Left lung (tissue), 4 donors: ENCODE measurements at regions not wholly inside any gene's neighbourhood (a gene's known extent, or its start where the extent isn't known, plus 50 kb on each side); places are given as distances from the start of the nearest gene placed in this dataset.

Experiments used
- ATAC-seq: fragments of 200-7000 bp; cut with Tn5 transposase; one replicate; pipeline ENCODE4 v1.9.1; 2020; ENCODE audit warnings: moderate library complexity
- DNase-seq, 4 donors: peaks; one replicate each; pipeline ENCODE4 v3.0.0-alpha.2; 2013 to 2020
- H3K27ac ChIP-seq, 2 donors: fragments of 200-600 bp; sonication (generic) in 1 of 2; one replicate each; pipeline versions ENCODE4 v1.5.0 to v1.8.0; 2020 to 2021
- H3K27me3 ChIP-seq, 2 donors: fragments of 200-600 bp; sonication (generic) in 1 of 2; one replicate each; pipeline versions ENCODE4 v1.5.0 to v1.8.0; 2020 to 2021
- H3K36me3 ChIP-seq, 2 donors: fragments of 200-600 bp; sonication (generic) in 1 of 2; one replicate each; pipeline versions ENCODE4 v1.5.0 to v1.8.0; 2020 to 2021
- H3K4me1 ChIP-seq, 2 donors: fragments of 200-600 bp; one replicate each; pipeline ENCODE4 v1.8.0; 2021
- H3K4me3 ChIP-seq, 2 donors: fragments of 200-600 bp; sonication (generic) in 1 of 2; one replicate each; pipeline versions ENCODE4 v1.5.0 to v1.8.0; 2020 to 2021; ENCODE audit warnings: mild to moderate bottlenecking in 1 of 2
- H3K9me3 ChIP-seq, 2 donors: fragments of 200-600 bp; sonication (generic) in 1 of 2; one replicate each; pipeline versions ENCODE4 v1.5.0 to v1.8.0; 2020 to 2021
- intact Hi-C, 2 donors: fragments of 100-400 bp; cut with DNase I; formaldehyde crosslinking; loops; one replicate each; pipeline versions ENCODE4 v1.11.2 to v1.14.2; 2022
- TF ChIP-seq, protein P1 (sequence below), 2 donors: fragments of 200-600 bp; sonication (generic) in 1 of 2; IDR thresholded peaks; one replicate each; pipeline versions ENCODE4 v1.5.0 to v1.8.0; 2021; ENCODE audit warnings: antibody characterized with exemption in 2 of 2
- donor health status: DM: no; HTN: yes; CAD: no.
- donor health status: DM: no; HTN: no; CAD: no.

DNA sequence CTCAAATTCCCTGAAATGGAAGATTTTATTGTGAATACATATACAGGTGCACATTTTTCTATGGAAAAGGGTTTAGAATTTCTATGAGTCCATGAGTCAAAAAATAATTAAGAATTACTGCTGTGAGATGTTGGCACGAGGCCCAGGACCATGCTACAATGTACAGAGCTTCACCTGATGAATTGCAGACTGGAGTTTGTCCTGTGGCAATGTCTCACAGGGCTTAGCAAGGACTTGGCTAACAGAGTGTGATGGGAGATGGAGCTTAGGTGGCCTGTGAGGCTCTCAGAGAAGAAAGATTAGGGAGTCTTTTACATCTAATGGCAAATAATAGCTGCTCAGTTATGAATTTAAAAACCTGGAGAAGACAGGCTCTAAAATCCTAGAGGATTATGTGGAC, 219.5 kb upstream of the CBLB start:
- Histone ChIP-seq H3K27ac (no peak overlapping the region), H3K4me3 (no peak overlapping the region), H3K27me3 (no peaks in the 10 kb centered on the region), H3K4me1 (no peaks in the 10 kb centered on the region), H3K9me3 (no peaks in the 10 kb centered on the region), H3K36me3 (no peaks in the 10 kb centered on the region)
- intact Hi-C loops, result no loop called here
- TF ChIP-seq, protein P1, sequence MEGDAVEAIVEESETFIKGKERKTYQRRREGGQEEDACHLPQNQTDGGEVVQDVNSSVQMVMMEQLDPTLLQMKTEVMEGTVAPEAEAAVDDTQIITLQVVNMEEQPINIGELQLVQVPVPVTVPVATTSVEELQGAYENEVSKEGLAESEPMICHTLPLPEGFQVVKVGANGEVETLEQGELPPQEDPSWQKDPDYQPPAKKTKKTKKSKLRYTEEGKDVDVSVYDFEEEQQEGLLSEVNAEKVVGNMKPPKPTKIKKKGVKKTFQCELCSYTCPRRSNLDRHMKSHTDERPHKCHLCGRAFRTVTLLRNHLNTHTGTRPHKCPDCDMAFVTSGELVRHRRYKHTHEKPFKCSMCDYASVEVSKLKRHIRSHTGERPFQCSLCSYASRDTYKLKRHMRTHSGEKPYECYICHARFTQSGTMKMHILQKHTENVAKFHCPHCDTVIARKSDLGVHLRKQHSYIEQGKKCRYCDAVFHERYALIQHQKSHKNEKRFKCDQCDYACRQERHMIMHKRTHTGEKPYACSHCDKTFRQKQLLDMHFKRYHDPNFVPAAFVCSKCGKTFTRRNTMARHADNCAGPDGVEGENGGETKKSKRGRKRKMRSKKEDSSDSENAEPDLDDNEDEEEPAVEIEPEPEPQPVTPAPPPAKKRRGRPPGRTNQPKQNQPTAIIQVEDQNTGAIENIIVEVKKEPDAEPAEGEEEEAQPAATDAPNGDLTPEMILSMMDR (IDR thresholded peaks at IDR 0.05), result no peak
- ATAC-seq (no peak), DNase-seq (no peak)

DNA sequence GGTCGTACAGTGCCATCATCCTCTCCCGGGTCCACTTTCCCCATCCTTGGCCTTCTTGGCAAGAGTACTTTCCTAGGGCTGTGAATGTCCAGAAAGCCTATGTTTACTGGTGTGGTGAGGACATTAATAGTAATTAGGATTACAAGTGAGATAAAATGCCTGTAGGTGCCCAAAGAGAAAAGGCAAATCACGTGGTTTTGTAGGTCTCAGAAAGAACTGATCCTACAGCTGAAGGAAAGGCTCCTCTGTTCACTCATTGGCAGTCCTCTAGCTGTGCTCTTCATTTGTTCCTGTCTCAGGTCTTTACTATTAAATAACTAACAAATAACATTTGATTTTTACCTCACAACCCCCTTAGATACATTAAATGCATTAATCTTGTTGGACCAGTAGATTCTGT, 220.1 kb upstream of the CBLB start:
- no peaks in the 10 kb centered on the region for H3K27me3 ChIP-seq
- no peaks in the 10 kb centered on the region for H3K9me3 ChIP-seq
- TF ChIP-seq, protein P1 (IDR thresholded peaks at IDR 0.05), result no peak
- H3K4me1 ChIP-seq, result no peaks in the 10 kb centered on the region
- no peak overlapping the region for H3K4me3 ChIP-seq
- DNase-seq (no peak), ATAC-seq (no peak)
- intact Hi-C loops, result no loop called here
- no peak overlapping the region for H3K27ac ChIP-seq
- no peaks in the 10 kb centered on the region for H3K36me3 ChIP-seq

DNA sequence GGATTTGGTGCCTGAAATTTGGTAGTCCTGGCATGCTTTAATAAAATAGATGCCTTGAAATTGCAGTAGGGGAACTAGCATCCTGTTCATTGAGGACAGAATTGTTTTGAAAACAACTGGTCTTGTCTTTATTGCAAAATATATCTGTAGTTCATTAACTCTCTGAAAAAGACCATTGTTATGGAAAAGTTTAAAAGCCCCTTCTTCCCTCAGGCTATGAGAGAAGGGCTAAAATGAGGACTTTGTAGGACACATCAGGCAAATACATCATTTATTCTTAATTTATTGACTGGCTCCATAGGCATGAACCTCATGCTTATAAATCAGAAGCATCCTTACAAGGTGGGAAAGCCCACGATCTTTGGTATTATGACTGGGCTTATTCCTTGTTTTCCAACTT, 221.0 kb upstream of the CBLB start:
- ATAC-seq, result no peak
- H3K4me3 ChIP-seq, result no peak overlapping the region
- TF ChIP-seq, protein P1 (IDR thresholded peaks at IDR 0.05), result no peak
- intact Hi-C loops, result no loop called here
- H3K27ac ChIP-seq, result no peak overlapping the region
- H3K36me3 ChIP-seq, result no peaks in the 10 kb centered on the region
- no peaks in the 10 kb centered on the region for H3K27me3 ChIP-seq
- no peak for DNase-seq
- no peaks in the 10 kb centered on the region for H3K4me1 ChIP-seq
- H3K9me3 ChIP-seq, result no peaks in the 10 kb centered on the region

DNA sequence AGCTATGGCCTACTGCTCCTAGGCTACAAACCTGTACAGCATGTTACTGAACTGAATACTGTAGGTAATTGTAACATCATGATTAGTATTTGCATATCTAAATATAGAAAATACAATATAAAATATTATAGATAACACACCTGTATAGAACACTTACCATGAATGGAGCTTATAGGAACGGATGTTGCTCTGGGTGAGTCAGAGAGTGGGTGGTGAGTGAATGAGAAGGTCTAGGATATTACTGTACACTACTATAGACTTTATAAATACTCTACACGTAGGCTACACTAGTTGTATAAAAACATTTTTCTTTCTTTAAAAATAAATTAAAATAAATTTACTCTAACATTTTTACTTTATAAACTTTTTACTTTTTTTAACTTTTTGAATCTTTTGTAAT, 224.0 kb upstream of the CBLB start:
- Histone ChIP-seq H3K36me3 (no peaks in the 10 kb centered on the region), H3K27me3 (no peaks in the 10 kb centered on the region), H3K4me1 (no peaks in the 10 kb centered on the region), H3K27ac (no peak overlapping the region), H3K4me3 (no peak overlapping the region), H3K9me3 (no peaks in the 10 kb centered on the region)
- DNase-seq (no peak), ATAC-seq (no peak)
- TF ChIP-seq, protein P1 (IDR thresholded peaks at IDR 0.05), result no peak
- intact Hi-C loops, result no loop called here

DNA sequence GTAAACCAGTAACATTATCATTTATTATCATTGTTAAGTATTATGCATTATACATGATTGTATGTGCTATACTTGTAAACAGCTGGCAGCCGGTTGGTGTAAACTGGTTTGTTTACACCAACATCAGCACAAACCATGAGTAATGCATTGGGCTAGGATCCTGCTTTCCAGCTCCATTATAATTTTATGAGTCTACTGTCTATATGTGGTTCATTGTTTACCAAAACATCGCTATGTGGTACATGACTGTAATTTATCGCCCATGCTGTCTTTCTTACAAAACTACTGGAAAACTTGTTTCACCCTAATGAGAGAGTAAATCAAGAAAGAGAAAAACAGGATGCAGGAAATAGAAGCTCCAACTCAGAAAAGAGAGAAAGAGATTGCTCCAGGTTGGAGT, 224.8 kb upstream of the CBLB start:
- Histone ChIP-seq H3K4me1 (no peaks in the 10 kb centered on the region), H3K27ac (no peak overlapping the region), H3K4me3 (no peak overlapping the region), H3K9me3 (no peaks in the 10 kb centered on the region), H3K36me3 (no peaks in the 10 kb centered on the region), H3K27me3 (no peaks in the 10 kb centered on the region)
- ATAC-seq, result no peak
- intact Hi-C loops, result no loop called here
- TF ChIP-seq, protein P1 (IDR thresholded peaks at IDR 0.05), result no peak
- DNase-seq, result no peak
